NCI-H1092 (cell line): ENCODE measurements at regions not wholly inside any gene's neighbourhood (a gene's known extent, or its start where the extent isn't known, plus 50 kb on each side); places are given as distances from the start of the nearest gene placed in this dataset.

Source experiments
- DNase-seq: peaks from one replicate; lab custom pipeline; 2025; lab: John Stamatoyannopoulos, UW

GRCh38 chr3:117181222-117181621 is 471.6 kb downstream of the TUSC7 start:
- DNase-seq, result no peak

- no peak for DNase-seq
These were observed 475.0 kb downstream of the TUSC7 start for GRCh38 chr3:117184574-117184973.

GRCh38 chr3:117191245-117191644 is 481.7 kb downstream of the TUSC7 start:
- no peak for DNase-seq

- no peak for DNase-seq
These were observed 483.3 kb downstream of the TUSC7 start for GRCh38 chr3:117192888-117193287.

GRCh38 chr3:117193390-117193789 is 483.8 kb downstream of the TUSC7 start:
- DNase-seq, result no peak

- no peak for DNase-seq
These were observed 485.5 kb downstream of the TUSC7 start for GRCh38 chr3:117195034-117195433.

DNA sequence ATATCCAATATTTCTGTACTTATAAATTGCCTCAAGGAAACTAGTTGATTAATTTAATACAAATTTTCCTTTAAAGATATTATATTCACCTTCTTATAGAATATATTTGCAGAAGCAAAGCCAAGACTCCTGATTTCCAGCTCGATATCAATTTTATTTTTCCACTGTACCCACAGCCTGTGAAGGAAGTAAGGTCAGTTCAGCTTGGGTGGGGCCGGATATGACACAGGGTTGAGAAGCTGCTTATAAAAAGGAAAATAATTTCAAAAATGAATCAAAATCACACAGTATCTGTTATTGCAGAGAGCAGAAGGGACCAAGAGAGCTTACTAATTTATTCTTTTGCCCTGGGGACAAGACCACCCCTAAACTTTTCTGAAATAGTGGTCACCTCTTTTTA is 491.4 kb downstream of the TUSC7 start:
- no peak for DNase-seq

- no peak for DNase-seq
These were observed 492.6 kb downstream of the TUSC7 start for GRCh38 chr3:117201901-117202774.

- DNase-seq, result no peak
These were observed 507.8 kb downstream of the TUSC7 start for GRCh38 chr3:117217355-117217754.

- DNase-seq, result no peak
These were observed 508.3 kb downstream of the TUSC7 start for GRCh38 chr3:117217760-117218316.

DNA sequence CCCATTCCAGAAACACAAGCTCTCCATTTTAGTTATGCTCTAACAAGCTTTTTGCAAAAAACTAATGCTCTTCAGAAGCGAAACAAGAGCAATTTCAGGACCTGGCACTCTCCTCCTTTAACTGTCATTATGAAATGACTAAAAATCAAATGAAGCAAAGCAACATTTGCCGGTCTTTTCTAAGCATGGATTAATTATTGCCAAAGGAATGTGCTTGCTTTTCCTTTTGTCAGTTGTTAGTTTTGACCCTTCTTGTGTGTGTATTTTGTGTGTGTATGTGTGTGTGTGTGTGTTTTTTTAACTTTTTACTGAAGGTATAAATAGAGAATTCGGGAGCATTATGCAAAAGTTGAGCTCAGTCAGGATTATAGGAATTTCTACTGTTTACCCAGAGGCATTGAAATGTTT is 509.1 kb downstream of the TUSC7 start:
- no peak for DNase-seq

GRCh38 chr3:117219296-117219695 is 509.7 kb downstream of the TUSC7 start:
- no peak for DNase-seq

GRCh38 chr3:117226932-117227331 is 517.4 kb downstream of the TUSC7 start:
- DNase-seq, result no peak

GRCh38 chr3:117228466-117228865 is 518.9 kb downstream of the TUSC7 start:
- no peak for DNase-seq

- DNase-seq, result no peak
These were observed 521.3 kb downstream of the TUSC7 start for GRCh38 chr3:117230924-117231323.

DNA sequence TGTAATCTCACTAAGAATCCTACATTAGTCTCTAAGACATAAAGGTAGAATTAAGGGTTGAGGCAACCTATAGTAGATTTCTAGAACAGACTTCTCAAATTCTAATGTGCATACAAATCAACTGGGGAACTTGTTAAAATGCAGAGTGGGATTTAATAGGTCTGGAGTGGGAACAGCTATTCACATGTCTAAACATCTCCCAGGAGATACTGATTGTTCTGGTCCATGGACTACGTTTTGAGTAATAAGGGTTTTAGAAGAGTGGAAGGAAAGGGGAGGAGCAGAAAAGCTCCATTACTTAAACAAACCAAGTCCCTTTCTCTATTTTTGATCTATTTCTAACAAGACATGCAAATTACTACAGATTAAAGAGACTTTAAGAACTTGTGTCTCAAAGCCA is 524.8 kb downstream of the TUSC7 start:
- no peak for DNase-seq

DNA sequence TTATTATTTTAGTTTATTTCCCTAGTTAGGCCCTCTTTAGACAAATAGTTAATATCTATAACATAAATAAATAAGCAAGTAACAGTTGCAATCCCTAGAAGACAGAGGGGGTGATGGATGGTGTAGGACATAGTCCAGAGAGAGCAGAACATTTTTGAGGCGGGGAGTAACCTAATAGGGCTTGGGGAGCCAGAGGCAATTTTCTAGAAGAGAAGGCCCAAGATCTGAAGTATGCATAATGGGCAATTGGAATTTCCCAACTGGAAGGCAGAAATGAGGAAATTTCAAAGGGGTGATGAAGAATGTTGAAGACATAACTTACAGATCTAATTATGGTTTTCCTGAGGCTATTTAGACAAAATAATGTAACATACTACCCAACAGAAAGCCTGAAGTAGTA is 525.7 kb downstream of the TUSC7 start:
- no peak for DNase-seq

DNA sequence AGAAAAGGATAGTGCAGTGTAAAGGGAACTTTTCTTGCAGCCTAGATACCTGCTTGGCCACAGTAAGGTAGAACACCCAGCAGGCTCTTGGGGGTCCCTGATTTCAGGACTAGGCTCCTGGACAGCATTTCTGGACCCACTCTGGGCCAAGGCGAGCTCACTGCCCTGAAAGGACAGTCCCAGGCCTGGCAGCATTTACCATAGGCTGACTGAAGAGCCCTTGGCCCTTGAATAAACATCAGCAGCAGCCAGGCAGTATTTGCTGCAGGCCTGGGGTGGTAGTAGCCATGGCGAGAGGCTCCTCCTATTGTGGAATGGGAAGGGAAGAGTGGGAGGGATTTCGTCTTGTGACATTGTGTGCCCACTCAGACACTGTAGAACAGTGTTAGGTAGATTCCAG is 529.2 kb downstream of the TUSC7 start:
- peak; percentile 63 for DNase-seq

- no peak for DNase-seq
These were observed 534.1 kb downstream of the TUSC7 start for GRCh38 chr3:117243657-117244056.

GRCh38 chr3:117246771-117247555 is 537.4 kb downstream of the TUSC7 start:
- DNase-seq, result no peak

DNA sequence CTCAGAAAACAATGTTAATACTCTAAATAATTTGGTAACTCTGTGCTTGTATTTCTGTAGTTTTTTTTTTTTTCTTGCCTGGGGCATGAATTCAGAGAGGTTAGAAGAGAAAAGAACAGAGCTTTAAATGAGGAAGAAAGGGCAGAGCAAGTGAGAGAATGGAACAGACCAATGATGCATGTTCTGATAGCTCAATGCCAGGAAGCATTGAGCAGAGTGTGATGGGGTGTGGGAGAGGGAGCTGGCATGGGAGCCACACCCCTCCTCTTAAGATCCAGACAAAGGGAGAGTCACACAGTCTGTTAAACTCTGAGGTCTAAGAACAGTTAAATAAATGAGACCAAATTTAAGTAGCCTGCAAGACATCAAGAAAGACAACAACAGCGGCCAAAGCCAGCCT is 538.6 kb downstream of the TUSC7 start:
- DNase-seq, result no peak

- no peak for DNase-seq
These were observed 542.6 kb downstream of the TUSC7 start for GRCh38 chr3:117252208-117252607.

GRCh38 chr3:117252651-117253050 is 543.1 kb downstream of the TUSC7 start:
- DNase-seq, result no peak
